A673 (cell line): ENCODE measurements at regions not wholly inside any gene's neighbourhood (a gene's known extent, or its start where the extent isn't known, plus 50 kb on each side); places are given as distances from the start of the nearest gene placed in this dataset.
A peak's percentile ranks its signal among the peaks of the same experiment; 100 is the strongest.

Experiments used
- BruUV-seq: library from RNA; stranded (reverse); fragments of 400-500 nt; replicated peaks from 2 replicates; lab custom pipeline; 2021; lab: Mats Ljungman, UMichigan
- CTCF ChIA-PET: fragments of 300-600 bp; sonication (Branson Sonifier 250); formaldehyde crosslinking; loops from one replicate; lab custom pipeline; 2022; ENCODE audit warnings: antibody characterized with exemption; lab: Charles Lee
- POLR2A ChIA-PET: fragments of 300-600 bp; sonication (Branson Sonifier 250); formaldehyde crosslinking; loops from one replicate; lab custom pipeline; 2022; ENCODE audit warnings: antibody characterized with exemption; ENCODE audit not compliant: low non-redundant PET; lab: Charles Lee
- DNase-seq: peaks from one replicate; pipeline ENCODE4 v3.0.0-alpha.2; 2015; ENCODE audit warnings: low spot score
- H3K27ac ChIP-seq: fragments of 200-600 bp; sonication (generic); 2 replicates; pipeline ENCODE4 v1.5.1; 2016; ENCODE audit warnings: mixed run types, low read depth, mild to moderate bottlenecking, mixed read lengths, antibody characterized with exemption, low read length; ENCODE audit not compliant: poor library complexity, severe bottlenecking
- H3K27me3 ChIP-seq: fragments of 200-600 bp; sonication (generic); replicated peaks from 2 replicates; pipeline ENCODE4 v1.6.1; 2017; ENCODE audit warnings: mixed run types, low read depth, mild to moderate bottlenecking, mixed read lengths, antibody characterized with exemption, low read length; ENCODE audit not compliant: insufficient read depth, poor library complexity
- H3K36me3 ChIP-seq: fragments of 200-600 bp; sonication (generic); 2 replicates; pipeline ENCODE4 v1.6.1; 2016; ENCODE audit warnings: mixed run types, mild to moderate bottlenecking, mixed read lengths, antibody characterized with exemption, low read length; ENCODE audit not compliant: insufficient read depth, poor library complexity, severe bottlenecking
- H3K4me1 ChIP-seq: fragments of 200-600 bp; sonication (generic); 2 replicates; pipeline ENCODE4 v1.6.1; 2017; ENCODE audit warnings: mixed run types, mild to moderate bottlenecking, mixed read lengths, antibody characterized with exemption, low read length; ENCODE audit not compliant: insufficient read depth, poor library complexity, severe bottlenecking
- H3K4me3 ChIP-seq: fragments of 200-600 bp; sonication (generic); 2 replicates; pipeline ENCODE4 v1.5.1; 2016; ENCODE audit warnings: low read depth, mixed run types, mild to moderate bottlenecking, mixed read lengths, low read length; ENCODE audit not compliant: poor library complexity, severe bottlenecking
- H3K9me3 ChIP-seq: fragments of 200-600 bp; sonication (generic); 2 replicates; pipeline ENCODE4 v1.6.1; 2016; ENCODE audit warnings: mixed run types, low read depth, mild to moderate bottlenecking, mixed read lengths, antibody characterized with exemption, low read length; ENCODE audit not compliant: poor library complexity, severe bottlenecking
- CTCF ChIP-seq: fragments of 300-800, 200-600 bp; sonication (generic); conservative IDR thresholded peaks from 2 replicates; pipeline ENCODE4 v1.5.1; 2017; ENCODE audit warnings: low read depth, mild to moderate bottlenecking, antibody characterized with exemption, low read length, moderate library complexity, mixed read lengths
- EZH2 ChIP-seq: fragments of 200-600 bp; sonication (generic); IDR thresholded peaks from 2 replicates; pipeline ENCODE4 v1.6.1; 2017; ENCODE audit warnings: borderline replicate concordance, low read depth, mild to moderate bottlenecking, mixed read lengths, antibody characterized with exemption, low read length; ENCODE audit not compliant: poor library complexity, severe bottlenecking
- intact Hi-C: fragments of 100-400 bp; cut with micrococcal nuclease; formaldehyde crosslinking; loops from one replicate; pipeline ENCODE4 v1.10.0; 2022; ENCODE audit not compliant: unreplicated experiment

GRCh38 chrX:140917354-140918115 is 84.9 kb upstream of the SPANXB1 start:
- H3K9me3 ChIP-seq, result no peaks in the 10 kb centered on the region
- no peak for DNase-seq
- BruUV-seq, result no TSS peak
- intact Hi-C loops, result loop anchor here (5.0 kb wide), 1 partner anchor 360 kb away; no protein-coding TSS in a partner anchor
- TF ChIP-seq EZH2, result no peak
- no peak for TF ChIP-seq CTCF
- ChIA-PET POLR2A (no interaction called here), CTCF (interaction anchor here (0.6 to 0.7 kb wide), 7 partner anchors 11 to 1769 kb away, joined by 3 to 7 read pairs (median 4); no protein-coding TSS in a partner anchor)
- H3K27ac ChIP-seq, result no peak overlapping the region
- H3K27me3 ChIP-seq, result no peaks in the 10 kb centered on the region
- no peaks in the 10 kb centered on the region for H3K4me1 ChIP-seq
- no peaks in the 10 kb centered on the region for H3K36me3 ChIP-seq
- no peak overlapping the region for H3K4me3 ChIP-seq

- DNase-seq, result peak; percentile 80
- intact Hi-C loops, result loop anchor here (5.0 kb wide), 1 partner anchor 359 kb away; no protein-coding TSS in a partner anchor
- CTCF ChIA-PET, result interaction anchor here (0.5 to 0.6 kb wide), 7 partner anchors 10 to 1768 kb away, joined by 3 to 7 read pairs (median 4); no protein-coding TSS in a partner anchor
- H3K4me1 ChIP-seq, result no peaks in the 10 kb centered on the region
- POLR2A ChIA-PET, result no interaction called here
- TF ChIP-seq CTCF (peak; percentile 90), EZH2 (no peak)
- no peaks in the 10 kb centered on the region for H3K9me3 ChIP-seq
- H3K4me3 ChIP-seq, result no peak overlapping the region
- no TSS peak for BruUV-seq
- no peaks in the 10 kb centered on the region for H3K36me3 ChIP-seq
- no peaks in the 10 kb centered on the region for H3K27me3 ChIP-seq
- H3K27ac ChIP-seq, result no peak overlapping the region
These were observed 83.9 kb upstream of the SPANXB1 start for GRCh38 chrX:140918398-140919038.

GRCh38 chrX:140920416-140920815 is 82.0 kb upstream of the SPANXB1 start:
- BruUV-seq, result no TSS peak
- H3K36me3 ChIP-seq, result no peaks in the 10 kb centered on the region

More at GRCh38 chrX:140920416-140920815, 82.0 kb upstream of the SPANXB1 start:
- no peaks in the 10 kb centered on the region for H3K9me3 ChIP-seq
- CTCF ChIA-PET, result no interaction called here
- no peak overlapping the region for H3K4me3 ChIP-seq
- intact Hi-C loops, result no loop called here
- H3K27ac ChIP-seq, result no peak overlapping the region
- no peaks in the 10 kb centered on the region for H3K4me1 ChIP-seq
- H3K27me3 ChIP-seq, result no peaks in the 10 kb centered on the region
- DNase-seq, result no peak
- POLR2A ChIA-PET, result no interaction called here
- no peak for TF ChIP-seq EZH2
- TF ChIP-seq CTCF, result no peak
